Stimulated activated CD8-positive, alpha-beta memory T cell treated with anti-CD3 and anti-CD28 coated beads, Interleukin-7, amount 100 ng/mL, for 48 hours (primary cell): ENCODE measurements at regions not wholly inside any gene's neighbourhood (a gene's known extent, or its start where the extent isn't known, plus 50 kb on each side); places are given as distances from the start of the nearest gene placed in this dataset.

Source experiments
- DNase-seq, 2 donors: peaks; one replicate each; pipeline ENCODE4 v3.0.0-alpha.2; 2020; ENCODE audit warnings: low read depth in 1 of 2; ENCODE audit errors: extremely low read depth in 1 of 2

DNA sequence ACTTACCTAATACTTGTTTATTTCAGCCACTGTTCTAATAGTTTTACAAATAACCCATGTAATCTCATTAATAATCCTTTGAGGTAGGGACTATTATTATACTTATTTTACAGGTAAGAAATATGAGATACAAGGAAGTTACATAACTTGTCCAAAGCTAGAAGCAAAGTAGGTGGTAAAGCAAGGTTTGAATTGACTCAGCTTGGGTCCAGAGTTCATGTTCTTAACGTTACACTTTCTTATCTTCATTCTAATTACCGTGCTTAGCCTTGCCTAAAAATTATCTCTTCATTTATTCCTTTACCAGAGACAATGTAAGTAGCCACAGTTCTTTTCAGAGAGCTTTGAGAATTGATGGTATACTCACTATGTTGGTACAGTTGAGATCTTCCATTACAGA is 743.6 kb downstream of the KCNJ3 start:
- no peak for DNase-seq

- no peak for DNase-seq
Measured at GRCh38 chr2:155431004-155431507, 732.6 kb downstream of the KCNJ3 start.

DNA sequence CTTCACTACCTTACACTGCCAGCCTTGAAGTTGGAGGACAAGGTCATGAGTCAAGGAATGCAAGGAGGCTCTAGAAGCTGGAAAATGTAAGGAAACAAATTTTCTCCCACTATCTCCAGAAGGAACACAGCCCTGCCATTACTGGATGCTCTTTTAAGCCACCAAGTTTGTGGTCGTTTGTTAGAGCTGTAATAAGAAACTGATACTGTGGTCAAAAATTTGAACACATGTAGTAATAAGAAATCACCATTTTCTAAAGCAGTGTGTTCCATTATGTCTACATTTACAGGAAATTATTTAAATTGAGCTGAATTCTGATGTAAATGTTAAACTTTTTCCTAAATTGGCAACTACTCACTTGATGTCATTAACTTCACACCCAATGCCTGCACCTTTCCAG is 729.0 kb downstream of the KCNJ3 start:
- no peak for DNase-seq

GRCh38 chr2:155424518-155424917 is 726.0 kb downstream of the KCNJ3 start:
- no peak for DNase-seq

GRCh38 chr2:155418753-155419152 is 720.3 kb downstream of the KCNJ3 start:
- no peak for DNase-seq

- no peak for DNase-seq
Measured at GRCh38 chr2:155412598-155412997, 714.1 kb downstream of the KCNJ3 start.

- DNase-seq = no peak
Measured at GRCh38 chr2:155404433-155405002, 706.0 kb downstream of the KCNJ3 start.

DNA sequence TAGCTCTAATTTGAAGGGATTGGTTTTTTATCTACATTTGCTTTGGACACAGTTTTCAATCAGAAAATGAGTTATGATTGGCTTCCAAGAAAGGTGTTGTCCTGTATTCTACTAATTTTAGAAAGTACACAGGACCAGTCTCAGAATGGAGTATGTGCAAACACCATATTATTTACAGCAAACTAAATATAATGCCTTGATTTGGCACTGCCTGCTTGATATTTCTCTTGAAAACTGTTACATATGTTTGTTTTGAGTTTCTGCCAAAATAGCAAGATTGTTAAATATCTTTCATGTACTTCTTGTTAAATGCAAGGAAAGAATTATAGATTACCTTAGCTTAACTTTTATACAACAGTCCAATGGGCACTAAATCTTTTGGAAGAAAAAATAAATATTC is 694.9 kb downstream of the KCNJ3 start:
- no peak for DNase-seq

- DNase-seq = no peak
Measured at GRCh38 chr2:155391613-155392130, 693.2 kb downstream of the KCNJ3 start.

- no peak for DNase-seq
Measured at GRCh38 chr2:155389224-155389623, 690.7 kb downstream of the KCNJ3 start.

GRCh38 chr2:155384555-155385123 is 686.1 kb downstream of the KCNJ3 start:
- DNase-seq = no peak

GRCh38 chr2:155382776-155383175 is 684.3 kb downstream of the KCNJ3 start:
- DNase-seq = no peak

GRCh38 chr2:155381436-155381835 is 682.9 kb downstream of the KCNJ3 start:
- no peak for DNase-seq

- no peak for DNase-seq
Measured at GRCh38 chr2:155379494-155379893, 681.0 kb downstream of the KCNJ3 start.

- DNase-seq = no peak
Measured at GRCh38 chr2:155377931-155378444, 679.5 kb downstream of the KCNJ3 start.

DNA sequence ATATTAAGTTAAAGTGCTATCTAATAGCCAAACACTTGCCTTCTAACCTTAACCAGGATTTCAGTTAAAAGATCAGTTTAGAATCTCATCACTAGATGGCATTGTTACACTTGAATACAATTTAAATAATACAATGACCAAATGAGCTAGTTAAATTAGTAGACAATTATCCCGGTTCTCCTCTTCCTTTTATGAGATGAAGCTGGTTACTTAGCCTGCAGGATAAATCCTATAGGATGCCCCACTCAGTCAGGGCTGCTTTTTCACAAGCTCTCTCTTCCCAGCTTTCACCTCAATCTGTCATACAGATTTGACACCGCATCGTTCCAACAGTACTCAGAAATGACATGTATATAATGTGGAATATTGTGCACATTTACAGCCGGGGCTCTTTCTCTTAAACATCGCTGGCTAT is 678.8 kb downstream of the KCNJ3 start:
- DNase-seq = no peak

DNA sequence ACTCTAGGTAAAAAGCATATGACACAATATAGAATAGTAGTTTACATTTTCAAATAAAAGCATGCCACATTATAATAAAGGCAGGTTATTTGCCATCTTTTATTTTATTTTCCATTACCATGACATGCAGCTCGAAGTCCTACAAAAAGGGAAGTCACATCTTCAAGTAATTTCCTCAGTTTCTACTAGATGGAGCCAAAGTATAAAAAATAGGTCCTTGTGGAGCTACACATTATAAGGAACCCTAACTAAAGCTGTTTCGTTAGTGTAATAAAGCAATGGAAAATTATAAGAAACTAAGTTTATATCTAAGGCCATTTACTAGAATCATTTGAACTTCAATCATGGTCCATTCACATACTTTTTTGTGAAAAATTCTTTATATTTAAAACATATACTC is 674.5 kb downstream of the KCNJ3 start:
- DNase-seq = no peak

DNA sequence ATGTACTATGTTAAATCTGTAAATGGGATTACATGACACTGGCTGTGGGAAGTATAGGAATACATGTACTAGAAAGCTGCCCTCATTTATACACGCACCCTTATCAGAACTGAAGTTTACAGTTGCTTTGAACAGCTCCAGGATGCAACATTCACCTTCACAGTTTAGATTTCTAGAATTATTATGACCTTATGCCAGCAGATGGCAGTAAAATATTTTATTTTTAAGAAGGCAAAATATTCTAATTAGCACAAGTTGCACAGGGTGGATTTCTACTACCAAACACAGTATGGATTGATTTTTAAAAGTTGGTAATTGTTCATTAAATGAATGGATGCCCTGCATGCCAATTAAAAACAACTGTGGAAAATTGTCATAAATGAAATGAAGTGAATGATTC is 670.4 kb downstream of the KCNJ3 start:
- no peak for DNase-seq

DNA sequence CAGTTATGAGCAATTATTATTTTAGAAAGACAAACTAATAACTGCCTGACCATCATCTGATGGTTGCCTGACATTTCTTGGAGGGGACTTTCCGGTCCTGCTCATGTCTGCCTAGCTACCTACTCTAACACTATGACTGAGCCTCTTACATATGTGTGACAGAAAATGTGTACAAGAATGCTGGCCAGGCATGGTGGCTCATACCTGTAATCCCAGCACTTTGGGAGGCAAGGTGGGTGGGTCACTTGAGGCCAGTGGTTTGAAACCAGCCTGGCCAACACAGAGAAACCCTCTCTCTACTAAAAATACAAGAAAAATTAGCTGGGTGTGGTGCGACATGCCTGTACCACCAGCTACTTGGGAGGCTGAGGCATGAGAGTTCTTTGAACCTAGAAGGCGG is 666.3 kb downstream of the KCNJ3 start:
- DNase-seq = no peak

GRCh38 chr2:155363349-155363888 is 664.9 kb downstream of the KCNJ3 start:
- DNase-seq = no peak

GRCh38 chr2:155357172-155357571 is 658.7 kb downstream of the KCNJ3 start:
- DNase-seq = no peak

GRCh38 chr2:155356250-155356649 is 657.8 kb downstream of the KCNJ3 start:
- no peak for DNase-seq
